ENCODE measurements at regions not wholly inside any gene's neighbourhood (a gene's known extent, or its start where the extent isn't known, plus 50 kb on each side); places are given as distances from the start of the nearest gene placed in this dataset.

DNA sequence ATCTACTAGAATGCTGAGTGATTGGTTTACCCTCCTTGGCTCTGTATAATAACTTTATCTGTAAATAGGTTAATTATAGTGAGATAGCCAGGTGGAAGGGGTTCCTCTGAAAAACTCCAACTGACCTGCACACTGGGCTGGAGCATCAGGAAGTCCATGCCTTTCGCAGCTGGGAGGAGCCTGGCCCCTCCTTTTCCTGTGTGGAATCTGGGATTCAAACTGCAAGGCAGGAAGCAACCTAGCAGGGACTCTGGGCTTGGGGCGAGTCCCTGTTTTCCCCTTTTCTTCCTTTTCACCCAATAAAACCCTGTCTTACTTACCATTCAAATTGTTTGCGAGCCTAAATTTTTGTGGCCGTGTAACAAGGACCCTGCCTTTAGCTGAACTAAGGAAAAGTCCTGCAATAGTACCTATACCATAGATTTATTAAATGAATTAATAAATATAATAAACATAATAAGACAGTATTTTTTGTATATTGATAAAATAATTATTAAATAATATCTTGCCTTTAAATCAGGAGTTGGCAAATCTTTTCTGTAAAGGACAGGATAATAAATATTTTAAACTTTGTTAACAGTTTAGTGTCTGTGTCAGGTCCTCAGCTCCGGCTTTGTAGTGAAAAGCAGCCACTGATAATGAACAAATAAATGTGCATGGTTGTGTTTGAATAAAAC lies 406.2 kb upstream of the MMS22L start:
- Histone ChIP-seq H3K27me3 (no peaks in the 10 kb centered on the region), H3K36me3 (no peaks in the 10 kb centered on the region), H3K4me1 (no peaks in the 10 kb centered on the region), H3K4me3 (no peak overlapping the region), H3K9me3 (no peaks in the 10 kb centered on the region), H3K27ac (no peak overlapping the region)
- 87% methylated on average over 5 of the region's 5 CpGs for WGBS
- DNase-seq (ENCODE audit: low spot score in 2 of 2): no peak
- TF ChIP-seq POLR2A (IDR thresholded peaks at IDR 0.05): no peak
- TF ChIP-seq, protein P1, sequence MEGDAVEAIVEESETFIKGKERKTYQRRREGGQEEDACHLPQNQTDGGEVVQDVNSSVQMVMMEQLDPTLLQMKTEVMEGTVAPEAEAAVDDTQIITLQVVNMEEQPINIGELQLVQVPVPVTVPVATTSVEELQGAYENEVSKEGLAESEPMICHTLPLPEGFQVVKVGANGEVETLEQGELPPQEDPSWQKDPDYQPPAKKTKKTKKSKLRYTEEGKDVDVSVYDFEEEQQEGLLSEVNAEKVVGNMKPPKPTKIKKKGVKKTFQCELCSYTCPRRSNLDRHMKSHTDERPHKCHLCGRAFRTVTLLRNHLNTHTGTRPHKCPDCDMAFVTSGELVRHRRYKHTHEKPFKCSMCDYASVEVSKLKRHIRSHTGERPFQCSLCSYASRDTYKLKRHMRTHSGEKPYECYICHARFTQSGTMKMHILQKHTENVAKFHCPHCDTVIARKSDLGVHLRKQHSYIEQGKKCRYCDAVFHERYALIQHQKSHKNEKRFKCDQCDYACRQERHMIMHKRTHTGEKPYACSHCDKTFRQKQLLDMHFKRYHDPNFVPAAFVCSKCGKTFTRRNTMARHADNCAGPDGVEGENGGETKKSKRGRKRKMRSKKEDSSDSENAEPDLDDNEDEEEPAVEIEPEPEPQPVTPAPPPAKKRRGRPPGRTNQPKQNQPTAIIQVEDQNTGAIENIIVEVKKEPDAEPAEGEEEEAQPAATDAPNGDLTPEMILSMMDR (IDR thresholded peaks at IDR 0.05): no peak
- TF ChIP-seq EP300 (IDR thresholded peaks at IDR 0.05): no peak
- TF ChIP-seq POLR2AphosphoS5 (IDR thresholded peaks at IDR 0.05): no peak

DNA sequence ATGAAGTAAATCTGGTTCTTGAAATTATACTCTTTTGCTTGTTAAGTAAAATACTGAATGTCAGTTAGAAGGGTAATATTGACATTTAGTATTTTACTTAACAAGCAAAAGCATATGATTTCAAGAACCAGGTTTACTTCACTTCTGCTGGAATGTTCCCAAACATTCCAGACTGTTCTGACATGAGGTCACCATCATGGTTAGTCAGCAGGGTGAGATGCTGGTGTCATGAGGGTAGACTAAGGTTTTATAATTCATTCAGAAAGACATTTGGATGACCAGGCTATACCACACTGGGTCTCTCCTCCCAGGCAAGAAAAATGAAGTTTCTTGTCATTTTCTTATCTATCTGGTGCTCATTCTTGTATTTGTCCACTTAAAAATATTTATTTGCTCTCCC lies 414.4 kb upstream of the MMS22L start:
- no peaks in the 10 kb centered on the region for H3K36me3 ChIP-seq
- no peak for DNase-seq (ENCODE audit: low spot score in 2 of 2)
- H3K27ac ChIP-seq: no peak overlapping the region
- no peaks in the 10 kb centered on the region for H3K4me1 ChIP-seq
- TF ChIP-seq POLR2AphosphoS5 (IDR thresholded peaks at IDR 0.05): no peak
- TF ChIP-seq EP300 (IDR thresholded peaks at IDR 0.05): no peak
- no peak overlapping the region for H3K4me3 ChIP-seq
- no peaks in the 10 kb centered on the region for H3K27me3 ChIP-seq
- H3K9me3 ChIP-seq: no peaks in the 10 kb centered on the region

DNA sequence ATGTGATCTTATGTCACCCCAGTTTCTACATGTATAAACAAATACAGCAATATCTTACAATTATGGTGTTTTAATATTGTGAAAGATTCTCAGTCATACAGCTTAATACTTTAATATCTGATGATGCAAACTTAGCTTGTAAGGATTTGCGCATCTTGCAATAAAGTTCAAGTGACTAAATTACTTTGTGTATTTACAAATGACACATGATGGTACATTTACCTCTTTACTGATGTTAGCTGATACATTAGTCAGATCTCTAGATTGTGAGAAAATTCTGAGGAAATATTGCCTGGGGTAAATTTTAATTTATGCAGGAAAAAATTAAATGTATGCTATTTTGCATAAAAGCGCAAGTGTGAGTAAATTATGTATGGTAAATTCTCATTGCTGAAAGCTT lies 418.8 kb upstream of the MMS22L start:
- TF ChIP-seq, protein P1 (IDR thresholded peaks at IDR 0.05): no peak
- no peak for TF ChIP-seq POLR2A (IDR thresholded peaks at IDR 0.05)
- no peak for TF ChIP-seq EP300 (IDR thresholded peaks at IDR 0.05)
- no peak for TF ChIP-seq POLR2AphosphoS5 (IDR thresholded peaks at IDR 0.05)
- no peak for DNase-seq (ENCODE audit: low spot score in 2 of 2)
- H3K9me3 ChIP-seq: no peaks in the 10 kb centered on the region
- H3K27me3 ChIP-seq: no peaks in the 10 kb centered on the region
- H3K27ac ChIP-seq: no peak overlapping the region
- H3K36me3 ChIP-seq: no peaks in the 10 kb centered on the region
- no peaks in the 10 kb centered on the region for H3K4me1 ChIP-seq
- 79% methylated on average over 2 of the region's 2 CpGs for WGBS
- H3K4me3 ChIP-seq: no peak overlapping the region

DNA sequence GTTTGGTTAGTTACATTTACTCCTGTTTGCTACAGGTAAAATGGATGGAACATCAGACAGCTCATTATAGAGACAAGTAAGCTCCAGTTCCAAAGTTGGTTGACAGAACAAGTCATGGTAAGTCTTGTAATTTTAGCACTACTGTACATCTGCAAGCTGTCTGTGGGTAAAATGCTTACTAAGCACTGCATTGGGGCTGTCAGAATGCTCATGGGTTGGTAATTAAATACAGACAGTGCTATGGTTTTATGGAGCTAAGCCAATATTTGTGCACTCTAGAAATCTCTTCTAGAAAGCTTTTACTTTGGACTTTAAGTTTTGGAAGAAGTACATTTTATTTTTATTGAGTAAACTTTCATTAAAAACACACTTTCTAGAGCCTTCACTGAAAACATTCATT lies 419.2 kb upstream of the MMS22L start:
- Histone ChIP-seq H3K36me3 (no peaks in the 10 kb centered on the region), H3K4me3 (no peak overlapping the region), H3K4me1 (no peaks in the 10 kb centered on the region), H3K9me3 (no peaks in the 10 kb centered on the region), H3K27ac (no peak overlapping the region), H3K27me3 (no peaks in the 10 kb centered on the region)
- TF ChIP-seq, protein P1 (IDR thresholded peaks at IDR 0.05): no peak
- no peak for TF ChIP-seq EP300 (IDR thresholded peaks at IDR 0.05)
- TF ChIP-seq POLR2A (IDR thresholded peaks at IDR 0.05): no peak
- no peak for TF ChIP-seq POLR2AphosphoS5 (IDR thresholded peaks at IDR 0.05)
- DNase-seq (ENCODE audit: low spot score in 2 of 2): no peak

DNA sequence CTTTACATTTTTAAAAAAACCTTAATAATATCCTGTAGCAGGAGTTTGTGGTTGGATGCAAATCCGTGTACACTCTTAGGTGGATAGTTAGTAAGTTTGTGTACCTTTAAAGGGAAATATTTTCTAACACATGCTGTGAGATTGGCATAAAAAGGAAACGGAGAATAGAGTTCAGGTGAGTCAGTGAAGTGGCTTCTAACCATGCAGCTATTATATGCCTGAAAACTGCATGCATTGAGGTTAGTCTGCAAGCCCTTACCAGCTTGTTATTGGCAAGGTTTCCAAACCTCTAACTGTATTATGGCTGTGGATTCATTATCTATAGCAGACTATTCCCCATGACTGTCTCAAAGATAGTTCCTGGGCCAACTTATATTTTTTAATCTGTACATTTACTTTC lies 420.6 kb upstream of the MMS22L start:
- no peaks in the 10 kb centered on the region for H3K4me1 ChIP-seq
- DNase-seq (ENCODE audit: low spot score in 2 of 2): no peak
- no peaks in the 10 kb centered on the region for H3K9me3 ChIP-seq
- no peaks in the 10 kb centered on the region for H3K36me3 ChIP-seq
- H3K27ac ChIP-seq: no peak overlapping the region
- WGBS: 36% methylated on average over 2 of the region's 2 CpGs
- H3K4me3 ChIP-seq: no peak overlapping the region
- TF ChIP-seq, protein P1 (IDR thresholded peaks at IDR 0.05): no peak
- TF ChIP-seq POLR2AphosphoS5 (IDR thresholded peaks at IDR 0.05) (no peak), POLR2A (IDR thresholded peaks at IDR 0.05) (no peak), EP300 (IDR thresholded peaks at IDR 0.05) (no peak)
- H3K27me3 ChIP-seq: no peaks in the 10 kb centered on the region

DNA sequence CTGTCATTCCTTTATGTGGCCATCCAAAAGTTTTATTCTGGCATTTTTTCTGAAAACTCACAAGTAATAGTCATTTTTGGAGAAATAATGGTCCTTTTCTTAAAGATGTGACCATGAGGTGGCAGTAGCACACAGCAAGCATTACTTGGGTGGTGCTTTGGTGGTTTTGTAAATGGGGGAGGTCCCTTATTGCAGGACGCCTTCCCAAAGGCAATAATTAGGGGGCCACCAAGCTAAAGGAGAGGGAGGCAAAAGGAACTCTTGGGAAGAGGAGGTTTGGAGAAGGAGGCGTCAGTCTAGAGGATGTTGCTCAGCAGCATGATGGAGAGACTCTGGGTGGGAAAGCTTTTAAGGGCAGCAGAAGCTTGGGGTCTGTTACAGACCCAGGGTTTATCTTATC lies 422.6 kb upstream of the MMS22L start:
- H3K4me1 ChIP-seq: no peaks in the 10 kb centered on the region
- no peak overlapping the region for H3K27ac ChIP-seq
- no peak overlapping the region for H3K4me3 ChIP-seq
- DNase-seq (ENCODE audit: low spot score in 2 of 2): no peak
- no peaks in the 10 kb centered on the region for H3K36me3 ChIP-seq
- H3K27me3 ChIP-seq: no peaks in the 10 kb centered on the region
- no peaks in the 10 kb centered on the region for H3K9me3 ChIP-seq
- WGBS: 48% methylated on average over 2 of the region's 2 CpGs
- TF ChIP-seq EP300 (IDR thresholded peaks at IDR 0.05) (no peak), POLR2A (IDR thresholded peaks at IDR 0.05) (no peak), POLR2AphosphoS5 (IDR thresholded peaks at IDR 0.05) (no peak)
- TF ChIP-seq, protein P1 (IDR thresholded peaks at IDR 0.05): no peak
